H1 (cell line): ENCODE measurements at regions not wholly inside any gene's neighbourhood (a gene's known extent, or its start where the extent isn't known, plus 50 kb on each side); places are given as distances from the start of the nearest gene placed in this dataset.

Experiments
- CTCF ChIA-PET: fragments of 300-600 bp; sonication (Branson Sonifier 250); formaldehyde crosslinking; loops from one replicate; lab custom pipeline; 2021; ENCODE audit not compliant: partially characterized antibody; lab: Charles Lee
- POLR2A ChIA-PET: fragments of 300-600 bp; sonication (Branson Sonifier 250); formaldehyde crosslinking; loops from one replicate; lab custom pipeline; 2021; ENCODE audit warnings: inconsistent platforms; ENCODE audit not compliant: partially characterized antibody; lab: Charles Lee
- DNase-seq, 2 experiments: peaks; one replicate each; pipeline versions ENCODE4 v3.0.0 to v3.0.0-alpha.2; 2010 to 2022; ENCODE audit warnings: low spot score in 2 of 2, low read depth in 1 of 2, mixed read lengths in 1 of 2
- FAIRE-seq: peaks from 2 replicates; lab custom pipeline; 2011; peaks lifted over from hg19 to GRCh38; lab: Jason Lieb, UNC
- H2AFZ ChIP-seq: 2 replicates; pipeline ENCODE4 v1.8.1; 2012; ENCODE audit warnings: low read length, inconsistent platforms
- H2AK5ac ChIP-seq: 2 replicates; pipeline ENCODE4 v1.6.1; 2013; ENCODE audit warnings: low read depth, low read length
- H2BK120ac ChIP-seq: replicated peaks from 2 replicates; pipeline ENCODE3; 2013; ENCODE audit warnings: low read depth, low read length, inconsistent platforms
- H2BK12ac ChIP-seq: 2 replicates; pipeline ENCODE4 v1.6.1; 2013; ENCODE audit warnings: low read depth, low read length
- H2BK15ac ChIP-seq: 2 replicates; pipeline ENCODE4 v1.6.1; 2013; ENCODE audit warnings: low read length
- H2BK20ac ChIP-seq: 2 replicates; pipeline ENCODE4 v1.6.1; 2013; ENCODE audit warnings: low read length
- H2BK5ac ChIP-seq: 2 replicates; pipeline ENCODE4 v1.6.1; 2013; ENCODE audit warnings: low read depth, low read length
- H3K14ac ChIP-seq: 2 replicates; pipeline ENCODE4 v1.6.1; 2013; ENCODE audit warnings: inconsistent platforms; ENCODE audit not compliant: insufficient read length
- H3K18ac ChIP-seq: 2 replicates; pipeline ENCODE4 v1.6.1; 2013; ENCODE audit warnings: low read length; ENCODE audit errors: extremely low read depth
- H3K23ac ChIP-seq: 2 replicates; pipeline ENCODE4 v1.6.1; 2013; ENCODE audit warnings: inconsistent platforms; ENCODE audit not compliant: insufficient read length
- H3K23me2 ChIP-seq: 2 replicates; pipeline ENCODE4 v1.6.1; 2013; ENCODE audit warnings: low read depth, low read length
- H3K27ac ChIP-seq: 2 replicates; pipeline ENCODE4 v1.6.1; 2011; ENCODE audit warnings: low read depth, low read length, inconsistent platforms
- H3K27me3 ChIP-seq, 4 experiments: replicated peaks in 1 of 4; 1 replicate in 1 of 4; 2 replicates in 3 of 4; pipeline versions ENCODE4 v1.6.1 to v1.8.1; 2011 to 2013; ENCODE audit warnings: low read length in 3 of 4, mild to moderate bottlenecking in 3 of 4, inconsistent platforms in 2 of 4, mixed read lengths in 2 of 4, moderate library complexity in 1 of 4; ENCODE audit not compliant: control insufficient read depth in 3 of 4, insufficient read depth in 3 of 4; ENCODE audit errors: extremely low read depth in 1 of 4
- H3K36me3 ChIP-seq, 4 experiments: 2 replicates each; pipeline versions ENCODE4 v1.6.1 to v1.8.1; 2011 to 2013; ENCODE audit warnings: mild to moderate bottlenecking in 4 of 4, low read length in 3 of 4, moderate library complexity in 2 of 4, control low read depth in 1 of 4, inconsistent platforms in 1 of 4; ENCODE audit not compliant: insufficient read depth in 4 of 4, control insufficient read depth in 2 of 4
- H3K4ac ChIP-seq: replicated peaks from 2 replicates; pipeline ENCODE3; 2013; ENCODE audit warnings: low read length, low read depth, mixed read lengths, inconsistent platforms; ENCODE audit not compliant: insufficient read length
- H3K4me1 ChIP-seq, 4 experiments: replicated peaks in 1 of 4; 1 replicate in 1 of 4; 2 replicates in 3 of 4; pipeline versions ENCODE4 v1.6.1 to v1.8.1; 2011 to 2013; ENCODE audit warnings: low read length in 3 of 4, inconsistent platforms in 2 of 4, mixed read lengths in 1 of 4; ENCODE audit not compliant: insufficient read depth in 4 of 4, control insufficient read depth in 3 of 4
- H3K4me2 ChIP-seq, 2 experiments: 2 replicates each; pipeline versions ENCODE4 v1.6.1 to v1.8.1; 2011 to 2013; ENCODE audit warnings: low read depth in 2 of 2, low read length in 2 of 2, control low read depth in 1 of 2, inconsistent platforms in 1 of 2, mild to moderate bottlenecking in 1 of 2; ENCODE audit not compliant: insufficient read depth in 1 of 2
- H3K4me3 ChIP-seq, 4 experiments: fragments of 200-600, 300-600 bp in 1 of 4; sonication (generic), shearing (Covaris generic), sonication (Bioruptor Twin) in 1 of 4; 2 replicates each; pipeline versions ENCODE4 v1.5.1 to v1.8.1; 2011 to 2016; ENCODE audit warnings: low read length in 4 of 4, low read depth in 3 of 4, control low read depth in 2 of 4, inconsistent platforms in 2 of 4, mild to moderate bottlenecking in 2 of 4, mixed read lengths in 1 of 4, moderate library complexity in 1 of 4; ENCODE audit not compliant: insufficient read depth in 2 of 4; ENCODE audit errors: extremely low read depth in 1 of 4
- H3K56ac ChIP-seq: replicated peaks from 2 replicates; pipeline ENCODE3; 2013; ENCODE audit warnings: low read depth, mild to moderate bottlenecking, mixed read lengths, low read length, inconsistent platforms; ENCODE audit not compliant: insufficient read length
- H3K79me1 ChIP-seq: 2 replicates; pipeline ENCODE4 v1.6.1; 2013; ENCODE audit warnings: low read depth, low read length, control low read depth
- H3K79me2 ChIP-seq, 2 experiments: 2 replicates each; pipeline versions ENCODE4 v1.6.1 to v1.8.1; 2012 to 2013; ENCODE audit warnings: low read length in 2 of 2, mild to moderate bottlenecking in 2 of 2, inconsistent platforms in 1 of 2; ENCODE audit not compliant: insufficient read depth in 2 of 2, control insufficient read depth in 1 of 2
- H3K9ac ChIP-seq, 4 experiments: replicated peaks in 1 of 4; 1 replicate in 1 of 4; 2 replicates in 3 of 4; pipeline versions ENCODE4 v1.6.1 to v1.8.1; 2011 to 2013; ENCODE audit warnings: low read depth in 3 of 4, low read length in 3 of 4, control low read depth in 2 of 4, mild to moderate bottlenecking in 2 of 4, moderate library complexity in 2 of 4, inconsistent platforms in 1 of 4; ENCODE audit errors: extremely low read depth in 1 of 4
- H3K9me3 ChIP-seq, 2 experiments: 2 replicates each; pipeline versions ENCODE4 v1.6.1 to v1.8.1; 2012 to 2013; ENCODE audit warnings: mild to moderate bottlenecking in 2 of 2, moderate library complexity in 2 of 2, control low read depth in 1 of 2, inconsistent platforms in 1 of 2, low read depth in 1 of 2, low read length in 1 of 2, mixed read lengths in 1 of 2; ENCODE audit not compliant: insufficient read depth in 2 of 2
- H4K20me1 ChIP-seq, 2 experiments: replicated peaks in 1 of 2; 2 replicates each; pipeline versions ENCODE3 to v1.8.1; 2011 to 2013; ENCODE audit warnings: inconsistent platforms in 2 of 2, low read length in 2 of 2, mild to moderate bottlenecking in 1 of 2; ENCODE audit not compliant: insufficient read depth in 2 of 2, control insufficient read depth in 1 of 2
- H4K5ac ChIP-seq: 2 replicates; pipeline ENCODE4 v1.6.1; 2013; ENCODE audit warnings: low read length, low read depth, mixed read lengths, inconsistent platforms; ENCODE audit not compliant: insufficient read length
- H4K8ac ChIP-seq: 2 replicates; pipeline ENCODE4 v1.8.0; 2013; ENCODE audit warnings: mild to moderate bottlenecking, moderate library complexity, low read length, inconsistent platforms; ENCODE audit not compliant: insufficient read depth; ENCODE audit errors: extremely low read depth
- H4K91ac ChIP-seq: replicated peaks from 2 replicates; pipeline ENCODE3; 2013; ENCODE audit warnings: low read length, mixed read lengths, inconsistent platforms; ENCODE audit not compliant: insufficient read length
- WGBS, 2 experiments: shearing (Covaris generic) in 1 of 2; methylation state at CpG; one replicate each; pipeline versions ENCODE4 v1.1.6 to v1.1.7; 2013 to 2015; ENCODE audit warnings: low lambda C conversion rate in 2 of 2, mixed read lengths in 2 of 2, inconsistent platforms in 1 of 2, low coverage in 1 of 2, missing lambda C conversion rate in 1 of 2; ENCODE audit not compliant: insufficient replicate concordance in 2 of 2, insufficient coverage in 1 of 2, insufficient read length in 1 of 2; ENCODE audit errors: extremely low coverage in 1 of 2, missing lambda C conversion rate in 1 of 2; 5-methylcytosine and 5-hydroxymethylcytosine counted together

DNA sequence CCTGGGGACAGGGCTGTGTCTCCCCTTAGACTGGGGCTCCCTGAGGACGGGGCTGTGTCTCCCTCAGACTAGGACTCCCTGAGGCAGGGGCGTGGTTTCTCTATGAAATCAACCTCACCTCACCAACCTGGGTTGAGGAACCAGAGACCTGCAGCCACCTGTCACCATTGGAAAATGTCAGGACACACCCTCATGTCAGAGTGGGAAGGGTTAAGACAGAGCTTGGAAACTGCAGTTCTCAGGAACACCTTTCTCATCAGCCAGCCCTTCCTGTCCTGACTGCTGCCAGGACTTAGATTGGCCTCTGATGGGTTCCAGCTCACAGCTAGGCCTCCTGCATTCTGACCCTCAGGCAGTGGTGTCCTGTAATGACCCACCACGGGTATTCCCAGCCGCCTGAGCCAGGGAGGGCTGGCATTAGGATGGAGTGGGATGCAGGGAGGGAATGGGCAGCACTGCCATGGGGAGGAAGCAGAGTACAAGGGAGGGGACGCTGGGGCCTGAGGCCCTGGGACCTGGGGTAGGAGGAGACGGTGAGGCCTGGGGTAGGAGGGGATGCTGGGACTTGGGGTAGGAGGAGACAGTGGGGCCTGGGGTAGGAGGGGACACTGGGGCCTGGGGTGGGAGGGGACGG lies 76.3 kb downstream of the MRPL14 start:
- WGBS, 2 experiments: 82% methylated on average over 6 of the region's 7 CpGs; no CpG with 5 or more reads in 1 of the 2 experiments
- DNase-seq (no peak), FAIRE-seq (no peak)
- Histone ChIP-seq H3K4me2 (no peak overlapping the region), H3K56ac (no peak overlapping the region), H3K9ac (no peak overlapping the region), H2BK20ac (no peak overlapping the region), H3K4me1 (peaks cover 0 to 14% (median 4%) of the 10 kb centered on the region in 4 experiments; a peak in 6 of 7 replicates), H3K23ac (no peak overlapping the region), H4K8ac (no peak overlapping the region), H3K36me3 (no peaks in the 10 kb centered on the region), H4K20me1 (no peaks in the 10 kb centered on the region), H2BK120ac (no peak overlapping the region), H2AK5ac (no peak overlapping the region), H3K79me2 (no peaks in the 10 kb centered on the region), H4K91ac (no peak overlapping the region), H2BK12ac (peak overlapping the region; percentile 75; the same call in 1 of the 2 replicates), H2BK5ac (peak overlapping the region; percentile 35; the same call in 1 of the 2 replicates), H3K27me3 (no peaks in the 10 kb centered on the region), H3K9me3 (no peaks in the 10 kb centered on the region), H2BK15ac (no peak overlapping the region), H3K4me3 (no peak overlapping the region), H4K5ac (no peak overlapping the region), H3K23me2 (no peaks in the 10 kb centered on the region), H2AFZ (no peak overlapping the region), H3K18ac (no peak overlapping the region), H3K4ac (peak overlapping the region; percentile 80), H3K27ac (no peak overlapping the region), H3K79me1 (no peaks in the 10 kb centered on the region), H3K14ac (no peak overlapping the region)
- CTCF ChIA-PET: interaction anchor here (1.1 to 23.4 kb wide), 6 partner anchors 10 to 45 kb away, joined by 3 to 331 read pairs (median 4); no protein-coding TSS in a partner anchor
- POLR2A ChIA-PET: interaction anchor here (0.9 to 5.5 kb wide), 4 partner anchors 9 to 20 kb away, joined by 3 to 35 read pairs (median 10); no protein-coding TSS in a partner anchor
